Lower leg skin (tissue), 4 donors: ENCODE measurements at regions not wholly inside any gene's neighbourhood (a gene's known extent, or its start where the extent isn't known, plus 50 kb on each side); places are given as distances from the start of the nearest gene placed in this dataset.

ENCODE experiments used
- DNase-seq, 2 donors: peaks; one replicate each; pipeline ENCODE4 v3.0.0-alpha.2; 2019; ENCODE audit warnings: low spot score in 2 of 2
- H3K4me3 ChIP-seq: fragments of 200-600 bp; sonication (generic); 2 replicates; pipeline ENCODE4 v1.5.1; 2017; ENCODE audit warnings: mild to moderate bottlenecking, low read depth; ENCODE audit not compliant: poor library complexity, severe bottlenecking
- CTCF ChIP-seq, 3 donors: fragments of 450-650 bp; IDR thresholded peaks; one replicate each; pipeline ENCODE4 v1.5.1; 2016; ENCODE audit warnings: antibody characterized with exemption in 3 of 3, mild to moderate bottlenecking in 3 of 3, moderate library complexity in 2 of 3
- POLR2A ChIP-seq, 2 donors: fragments of 450-650 bp; IDR thresholded peaks; one replicate each; pipeline ENCODE4 v1.6.1; 2016 to 2017; ENCODE audit warnings: antibody characterized with exemption in 2 of 2, mild to moderate bottlenecking in 1 of 2, moderate library complexity in 1 of 2
- WGBS, 2 donors: methylation state at CpG; one replicate each; pipeline ENCODE4 v1.1.5; 2018; 5-methylcytosine and 5-hydroxymethylcytosine counted together
- intact Hi-C: fragments of 100-400 bp; cut with DNase I; formaldehyde crosslinking; loops from one replicate; pipeline ENCODE4 v1.15.0; 2023; ENCODE audit warnings: low total_unique reads

- 93 to 98% methylated on average over 2 of the region's 2 CpGs for WGBS, 2 donors
- DNase-seq = no peak
- no peak for TF ChIP-seq CTCF (IDR thresholded peaks at IDR 0.05)
- TF ChIP-seq POLR2A (IDR thresholded peaks at IDR 0.05) = no peak
- no peak overlapping the region for H3K4me3 ChIP-seq
- intact Hi-C loops = no loop called here
Measured at GRCh38 chr4:123827511-123827910, 430.9 kb downstream of the SPRY1 start.

GRCh38 chr4:123830930-123831329, 434.3 kb downstream of the SPRY1 start:
- WGBS, 2 donors = 86 to 88% methylated on average over 6 of the region's 6 CpGs
- intact Hi-C loops = no loop called here
- no peak overlapping the region for H3K4me3 ChIP-seq
- DNase-seq = no peak
- TF ChIP-seq POLR2A (IDR thresholded peaks at IDR 0.05) = no peak
- no peak for TF ChIP-seq CTCF (IDR thresholded peaks at IDR 0.05)

- no peak overlapping the region for H3K4me3 ChIP-seq
- TF ChIP-seq CTCF (IDR thresholded peaks at IDR 0.05) (no peak), POLR2A (IDR thresholded peaks at IDR 0.05) (no peak)
- intact Hi-C loops = no loop called here
- 27 to 53% methylated on average over 7 of the region's 7 CpGs for WGBS, 2 donors
- DNase-seq = peak; percentile 76 to 87
Measured at GRCh38 chr4:123832173-123833026, 435.8 kb downstream of the SPRY1 start.

GRCh38 chr4:123833171-123833643, 436.6 kb downstream of the SPRY1 start:
- WGBS, 2 donors = 30 to 33% methylated on average over 2 of the region's 2 CpGs
- DNase-seq = no peak
- H3K4me3 ChIP-seq = no peak overlapping the region
- TF ChIP-seq CTCF (IDR thresholded peaks at IDR 0.05) = no peak
- no peak for TF ChIP-seq POLR2A (IDR thresholded peaks at IDR 0.05)
- intact Hi-C loops = no loop called here

GRCh38 chr4:123835831-123836590, 439.4 kb downstream of the SPRY1 start:
- TF ChIP-seq POLR2A (IDR thresholded peaks at IDR 0.05) (no peak), CTCF (IDR thresholded peaks at IDR 0.05) (no peak)
- WGBS, 2 donors = 77 to 78% methylated on average over 4 of the region's 4 CpGs
- DNase-seq = no peak
- no peak overlapping the region for H3K4me3 ChIP-seq
- intact Hi-C loops = no loop called here
